GM06990 (cell line): ENCODE measurements at regions not wholly inside any gene's neighbourhood (a gene's known extent, or its start where the extent isn't known, plus 50 kb on each side); places are given as distances from the start of the nearest gene placed in this dataset.

ENCODE experiments used
- DNase-seq: peaks from one replicate; pipeline ENCODE4 v3.0.0-alpha.2; 2011; ENCODE audit not compliant: insufficient read length; ENCODE audit errors: extremely low read depth
- H3K27me3 ChIP-seq: replicated peaks from 2 replicates; pipeline ENCODE4 v1.6.0; 2011; ENCODE audit warnings: low read length; ENCODE audit not compliant: control insufficient read depth, insufficient read depth
- H3K36me3 ChIP-seq: 2 replicates; pipeline ENCODE4 v1.5.1; 2011; ENCODE audit warnings: low read length; ENCODE audit not compliant: control insufficient read depth, insufficient read depth
- H3K4me3 ChIP-seq: replicated peaks from 2 replicates; pipeline ENCODE4 v1.5.1; 2011; ENCODE audit warnings: low read depth, mild to moderate bottlenecking, control low read depth, low read length
- TF ChIP-seq, protein P1 (sequence below): IDR thresholded peaks from 2 replicates; pipeline ENCODE4 v1.5.1; 2011; ENCODE audit warnings: low read length, control low read depth, mild to moderate bottlenecking, inconsistent platforms; ENCODE audit not compliant: insufficient read depth, poor library complexity, severe bottlenecking

DNA sequence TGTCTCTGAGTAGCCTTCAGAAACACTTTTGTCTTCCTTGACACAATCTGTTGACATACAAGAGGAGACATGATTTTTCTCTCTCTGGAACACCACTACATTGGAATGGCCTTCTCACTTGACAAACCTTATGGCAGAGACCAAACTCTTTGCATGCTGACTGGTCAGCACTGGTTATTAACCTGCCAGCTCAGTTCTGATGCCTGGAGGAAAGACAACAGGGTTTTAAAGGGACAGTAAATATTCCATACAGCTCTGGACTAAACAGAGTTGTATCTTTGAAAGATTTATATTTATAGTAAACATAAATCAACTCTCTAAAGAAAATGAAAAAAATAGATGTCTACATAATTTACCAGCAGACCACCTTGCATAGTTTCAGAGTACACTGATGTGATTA, 1139.1 kb upstream of the CDH8 start:
- TF ChIP-seq, protein P1, sequence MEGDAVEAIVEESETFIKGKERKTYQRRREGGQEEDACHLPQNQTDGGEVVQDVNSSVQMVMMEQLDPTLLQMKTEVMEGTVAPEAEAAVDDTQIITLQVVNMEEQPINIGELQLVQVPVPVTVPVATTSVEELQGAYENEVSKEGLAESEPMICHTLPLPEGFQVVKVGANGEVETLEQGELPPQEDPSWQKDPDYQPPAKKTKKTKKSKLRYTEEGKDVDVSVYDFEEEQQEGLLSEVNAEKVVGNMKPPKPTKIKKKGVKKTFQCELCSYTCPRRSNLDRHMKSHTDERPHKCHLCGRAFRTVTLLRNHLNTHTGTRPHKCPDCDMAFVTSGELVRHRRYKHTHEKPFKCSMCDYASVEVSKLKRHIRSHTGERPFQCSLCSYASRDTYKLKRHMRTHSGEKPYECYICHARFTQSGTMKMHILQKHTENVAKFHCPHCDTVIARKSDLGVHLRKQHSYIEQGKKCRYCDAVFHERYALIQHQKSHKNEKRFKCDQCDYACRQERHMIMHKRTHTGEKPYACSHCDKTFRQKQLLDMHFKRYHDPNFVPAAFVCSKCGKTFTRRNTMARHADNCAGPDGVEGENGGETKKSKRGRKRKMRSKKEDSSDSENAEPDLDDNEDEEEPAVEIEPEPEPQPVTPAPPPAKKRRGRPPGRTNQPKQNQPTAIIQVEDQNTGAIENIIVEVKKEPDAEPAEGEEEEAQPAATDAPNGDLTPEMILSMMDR, result no peak
- no peak for DNase-seq
- H3K27me3 ChIP-seq, result no peaks in the 10 kb centered on the region
- no peak overlapping the region for H3K4me3 ChIP-seq
- H3K36me3 ChIP-seq, result no peaks in the 10 kb centered on the region

DNA sequence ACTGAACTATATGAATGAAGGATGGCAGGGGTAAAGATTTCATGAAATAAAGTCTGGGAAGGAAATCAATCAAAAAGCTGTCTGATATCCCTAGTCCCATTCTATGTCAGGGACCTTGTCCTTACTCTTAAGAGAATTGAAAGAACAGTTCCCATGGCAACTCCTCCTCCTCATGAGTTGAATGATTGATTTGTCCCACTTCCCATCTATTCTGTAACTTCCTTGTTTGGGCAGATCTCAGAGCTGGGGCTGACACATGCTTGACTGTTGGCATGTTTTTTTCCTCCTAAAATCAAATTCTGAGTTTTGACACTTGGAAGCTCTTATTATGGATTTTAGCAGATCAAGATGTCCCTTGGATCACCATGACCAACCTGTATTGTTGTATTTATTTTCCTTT, 1138.6 kb upstream of the CDH8 start:
- no peak overlapping the region for H3K4me3 ChIP-seq
- TF ChIP-seq, protein P1, result no peak
- no peaks in the 10 kb centered on the region for H3K36me3 ChIP-seq
- no peak for DNase-seq
- H3K27me3 ChIP-seq, result no peaks in the 10 kb centered on the region

DNA sequence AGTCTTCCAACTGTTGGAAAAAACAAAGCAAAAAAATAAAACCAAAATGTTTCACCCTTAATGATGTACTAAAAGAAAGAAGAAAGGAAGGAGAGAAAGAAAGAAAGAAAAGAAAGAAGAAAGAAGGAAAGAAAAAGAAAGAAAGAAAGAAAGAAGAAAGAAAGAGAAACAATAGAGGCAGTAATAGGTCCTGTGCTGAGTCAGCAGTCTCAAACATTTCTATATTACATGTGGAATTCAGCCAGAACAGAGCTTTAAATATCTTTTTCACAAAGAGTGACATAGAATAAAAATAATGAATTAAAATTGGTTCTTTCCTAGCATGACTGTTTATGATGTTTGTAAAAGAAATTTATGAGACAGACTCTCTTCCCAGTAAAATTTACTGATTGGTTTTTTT, 1135.3 kb upstream of the CDH8 start:
- no peaks in the 10 kb centered on the region for H3K36me3 ChIP-seq
- no peaks in the 10 kb centered on the region for H3K27me3 ChIP-seq
- TF ChIP-seq, protein P1, result no peak
- DNase-seq, result no peak
- H3K4me3 ChIP-seq, result no peak overlapping the region

DNA sequence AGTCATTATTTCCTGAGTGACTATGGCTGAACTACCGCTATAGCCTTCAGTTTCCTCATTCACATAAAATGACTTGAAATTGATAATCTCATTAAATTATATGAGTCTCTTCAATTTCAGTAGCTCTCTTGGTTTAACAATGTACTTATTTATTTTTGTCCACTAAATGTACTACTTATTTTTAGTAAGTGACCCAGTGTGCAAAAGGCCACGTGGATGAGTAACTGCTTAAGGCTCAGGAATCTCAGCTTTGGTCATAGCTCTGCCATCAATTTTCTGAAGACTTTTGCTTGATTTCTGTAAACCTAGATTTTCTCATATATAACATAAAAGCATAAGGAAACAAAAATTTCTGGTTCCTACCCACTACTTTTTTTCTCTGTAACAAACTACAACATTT, 1132.9 kb upstream of the CDH8 start:
- H3K36me3 ChIP-seq, result no peaks in the 10 kb centered on the region
- TF ChIP-seq, protein P1, result no peak
- no peak for DNase-seq
- H3K27me3 ChIP-seq, result no peaks in the 10 kb centered on the region
- no peak overlapping the region for H3K4me3 ChIP-seq

DNA sequence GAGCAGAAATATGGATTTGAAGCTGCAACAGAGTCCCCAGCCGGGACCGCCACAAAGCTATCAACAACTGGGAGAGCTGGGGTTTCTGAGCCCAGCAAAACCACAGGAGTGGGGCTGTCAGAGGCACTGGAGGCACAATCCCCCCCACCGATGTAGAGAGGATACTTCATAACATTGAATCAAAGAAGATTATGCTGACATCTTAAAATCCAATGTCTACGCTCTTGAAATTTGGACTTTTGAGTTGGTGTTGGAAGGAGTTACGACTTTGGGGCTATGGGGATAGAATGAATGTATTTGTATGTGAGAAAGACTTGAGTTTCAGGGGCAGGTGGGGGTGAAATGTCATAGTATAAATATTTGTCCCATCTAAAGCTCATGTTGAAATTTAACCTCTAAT, 1121.6 kb upstream of the CDH8 start:
- Histone ChIP-seq H3K27me3 (no peaks in the 10 kb centered on the region), H3K36me3 (no peaks in the 10 kb centered on the region), H3K4me3 (no peak overlapping the region)
- no peak for DNase-seq
- TF ChIP-seq, protein P1, result no peak

DNA sequence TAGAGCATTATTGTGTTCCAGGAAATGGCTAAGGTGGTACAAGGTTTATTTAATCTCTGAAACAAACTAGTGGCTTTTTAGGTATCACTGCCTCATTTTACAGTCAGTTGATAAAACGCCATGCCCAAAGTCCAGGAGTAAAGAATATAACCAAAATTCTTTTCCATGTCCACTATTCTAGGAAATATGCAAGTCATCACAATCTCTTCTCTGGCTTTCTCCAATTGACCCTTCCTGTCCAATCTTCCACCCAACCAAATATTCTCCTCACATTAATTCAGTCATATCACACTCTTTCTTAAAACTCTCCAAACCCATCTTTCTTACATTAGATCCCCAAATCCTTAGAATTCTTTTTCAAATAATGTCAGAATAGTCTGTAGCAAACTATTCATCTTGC, 1110.0 kb upstream of the CDH8 start:
- DNase-seq, result no peak
- TF ChIP-seq, protein P1, result no peak
- no peak overlapping the region for H3K4me3 ChIP-seq
- H3K27me3 ChIP-seq, result no peaks in the 10 kb centered on the region
- no peaks in the 10 kb centered on the region for H3K36me3 ChIP-seq
